Ovary (tissue), 7 donors: ENCODE measurements at regions not wholly inside any gene's neighbourhood (a gene's known extent, or its start where the extent isn't known, plus 50 kb on each side); places are given as distances from the start of the nearest gene placed in this dataset.

Source experiments
- DNase-seq, 5 donors: peaks; one replicate each; pipeline ENCODE4 v3.0.0-alpha.2; 2019 to 2020
- H3K27ac ChIP-seq, 2 donors: fragments of 200-600 bp; one replicate each; pipeline versions ENCODE4 v1.5.1 to v1.8.0; 2019 to 2022
- H3K27me3 ChIP-seq: fragments of 200-600 bp; one replicate; pipeline ENCODE4 v1.8.0; 2022
- H3K36me3 ChIP-seq: fragments of 200-600 bp; sonication (generic); one replicate; pipeline ENCODE4 v1.5.1; 2019
- H3K4me1 ChIP-seq: one replicate; pipeline ENCODE4 v1.8.1; 2013; ENCODE audit warnings: mild to moderate bottlenecking, moderate library complexity; ENCODE audit not compliant: insufficient read depth
- H3K4me3 ChIP-seq: fragments of 200-600 bp; sonication (generic); one replicate; pipeline ENCODE4 v1.5.1; 2017
- H3K9me3 ChIP-seq, 2 donors: fragments of 200-600 bp in 1 of 2; sonication (generic) in 1 of 2; one replicate each; pipeline versions ENCODE4 v1.5.1 to v1.8.1; 2013 to 2019; ENCODE audit warnings: mild to moderate bottlenecking in 1 of 2, moderate library complexity in 1 of 2
- CTCF ChIP-seq, 3 donors: fragments of 450-650 bp in 2 of 3; fragments of 200-600 bp in 1 of 3; IDR thresholded peaks; one replicate each; pipeline versions ENCODE4 v1.5.1 to v1.8.0; 2016 to 2022; ENCODE audit warnings: antibody characterized with exemption in 3 of 3, mild to moderate bottlenecking in 1 of 3
- EP300 ChIP-seq: sonication (generic); formaldehyde crosslinking; IDR thresholded peaks from one replicate; pipeline ENCODE4 v1.6.1; 2017; ENCODE audit warnings: antibody characterized with exemption
- POLR2A ChIP-seq: fragments of 450-650 bp; IDR thresholded peaks from one replicate; pipeline ENCODE4 v1.6.1; 2017; ENCODE audit warnings: antibody characterized with exemption, mild to moderate bottlenecking, moderate library complexity
- WGBS, 3 donors: extraction: QIAGEN DNeasy Blood & Tissue Kit in 1 of 3; methylation state at CpG; one replicate each; pipeline versions ENCODE4 v1.1.5 to v1.1.7; 2013 to 2017; 5-methylcytosine and 5-hydroxymethylcytosine counted together
- intact Hi-C, 4 donors: fragments of 100-400 bp; cut with DNase I; formaldehyde crosslinking; loops; one replicate each; pipeline versions ENCODE4 v1.11.0 to v1.15.1; 2022 to 2023
- donor health status: DM: no; HTN: no; CAD: no; lungs with moderate emphysema.
- donor health status: DM: no; HTN: no; CAD: no.
- donor health status: Bipolar disorder and iron deficiency.
- donor health status: DM: no; HTN: no; CAD: no.
- donor health status: DM: yes; HTN: yes; CAD: no.

GRCh38 chr6:163992701-163993100, 578.2 kb downstream of the QKI start:
- Histone ChIP-seq H3K9me3 (no peaks in the 10 kb centered on the region), H3K27ac (no peak overlapping the region), H3K27me3 (no peaks in the 10 kb centered on the region), H3K4me1 (no peaks in the 10 kb centered on the region), H3K36me3 (no peaks in the 10 kb centered on the region), H3K4me3 (no peak overlapping the region)
- no peak for DNase-seq
- intact Hi-C loops, result no loop called here
- TF ChIP-seq EP300 (no peak), CTCF (IDR thresholded peaks at IDR 0.05) (no peak), POLR2A (no peak)
- WGBS, 3 donors, result 94 to 98% (median 95%) methylated on average over 6 of the region's 6 CpGs

- no peak overlapping the region for H3K4me3 ChIP-seq
- no peak overlapping the region for H3K27ac ChIP-seq
- no peaks in the 10 kb centered on the region for H3K4me1 ChIP-seq
- no peak for DNase-seq
- no peaks in the 10 kb centered on the region for H3K9me3 ChIP-seq
- H3K27me3 ChIP-seq, result no peaks in the 10 kb centered on the region
- TF ChIP-seq CTCF (IDR thresholded peaks at IDR 0.05) (no peak), EP300 (no peak), POLR2A (no peak)
- H3K36me3 ChIP-seq, result no peaks in the 10 kb centered on the region
- intact Hi-C loops, result no loop called here
These were observed 577.5 kb downstream of the QKI start for GRCh38 chr6:163992056-163992455.

- H3K27ac ChIP-seq, result no peak overlapping the region
- intact Hi-C loops, result no loop called here
- no peaks in the 10 kb centered on the region for H3K27me3 ChIP-seq
- H3K9me3 ChIP-seq, result no peaks in the 10 kb centered on the region
- TF ChIP-seq CTCF (IDR thresholded peaks at IDR 0.05) (no peak), POLR2A (no peak), EP300 (no peak)
- H3K4me1 ChIP-seq, result peaks cover 1% of the 10 kb centered on the region
- no peak overlapping the region for H3K4me3 ChIP-seq
- H3K36me3 ChIP-seq, result no peaks in the 10 kb centered on the region
- 53 to 72% (median 54%) methylated on average over 4 of the region's 4 CpGs for whole genome bisulfite sequencing, 3 donors
- no peak for DNase-seq
These were observed 576.8 kb downstream of the QKI start for GRCh38 chr6:163991321-163991720.

- no peak overlapping the region for H3K4me3 ChIP-seq
- H3K4me1 ChIP-seq, result peaks cover 5% of the 10 kb centered on the region
- no peaks in the 10 kb centered on the region for H3K9me3 ChIP-seq
- 73 to 84% (median 79%) methylated on average over 5 of the region's 5 CpGs for WGBS, 3 donors
- no peaks in the 10 kb centered on the region for H3K27me3 ChIP-seq
- intact Hi-C loops, result no loop called here
- H3K36me3 ChIP-seq, result no peaks in the 10 kb centered on the region
- no peak for TF ChIP-seq EP300
- TF ChIP-seq CTCF (IDR thresholded peaks at IDR 0.05), result no peak
- no peak for TF ChIP-seq POLR2A
- no peak overlapping the region for H3K27ac ChIP-seq
- no peak for DNase-seq
These were observed 571.8 kb downstream of the QKI start for GRCh38 chr6:163986313-163986712.

GRCh38 chr6:163985710-163986109, 571.2 kb downstream of the QKI start:
- TF ChIP-seq EP300 (no peak), CTCF (IDR thresholded peaks at IDR 0.05) (no peak), POLR2A (no peak)
- no peaks in the 10 kb centered on the region for H3K9me3 ChIP-seq
- intact Hi-C loops, result no loop called here
- no peak overlapping the region for H3K27ac ChIP-seq
- H3K4me3 ChIP-seq, result no peak overlapping the region
- H3K27me3 ChIP-seq, result no peaks in the 10 kb centered on the region
- peaks cover 5% of the 10 kb centered on the region for H3K4me1 ChIP-seq
- WGBS, 3 donors, result 26 to 48% (median 33%) methylated on average over 11 of the region's 11 CpGs
- DNase-seq, result peak in 1 of 5 donors; percentile 18
- no peaks in the 10 kb centered on the region for H3K36me3 ChIP-seq
